Ovary (tissue), 7 donors: ENCODE measurements at regions not wholly inside any gene's neighbourhood (a gene's known extent, or its start where the extent isn't known, plus 50 kb on each side); places are given as distances from the start of the nearest gene placed in this dataset.

Experiments used
- DNase-seq, 5 donors: peaks; one replicate each; pipeline ENCODE4 v3.0.0-alpha.2; 2019 to 2020
- H3K27ac ChIP-seq, 2 donors: fragments of 200-600 bp; one replicate each; pipeline versions ENCODE4 v1.5.1 to v1.8.0; 2019 to 2022
- H3K27me3 ChIP-seq: fragments of 200-600 bp; one replicate; pipeline ENCODE4 v1.8.0; 2022
- H3K36me3 ChIP-seq: fragments of 200-600 bp; sonication (generic); one replicate; pipeline ENCODE4 v1.5.1; 2019
- H3K4me1 ChIP-seq: one replicate; pipeline ENCODE4 v1.8.1; 2013; ENCODE audit warnings: mild to moderate bottlenecking, moderate library complexity; ENCODE audit not compliant: insufficient read depth
- H3K4me3 ChIP-seq: fragments of 200-600 bp; sonication (generic); one replicate; pipeline ENCODE4 v1.5.1; 2017
- H3K9me3 ChIP-seq, 2 donors: fragments of 200-600 bp in 1 of 2; sonication (generic) in 1 of 2; one replicate each; pipeline versions ENCODE4 v1.5.1 to v1.8.1; 2013 to 2019; ENCODE audit warnings: mild to moderate bottlenecking in 1 of 2, moderate library complexity in 1 of 2
- EP300 ChIP-seq: sonication (generic); formaldehyde crosslinking; IDR thresholded peaks from one replicate; pipeline ENCODE4 v1.6.1; 2017; ENCODE audit warnings: antibody characterized with exemption
- POLR2A ChIP-seq: fragments of 450-650 bp; IDR thresholded peaks from one replicate; pipeline ENCODE4 v1.6.1; 2017; ENCODE audit warnings: antibody characterized with exemption, mild to moderate bottlenecking, moderate library complexity
- WGBS, 3 donors: extraction: QIAGEN DNeasy Blood & Tissue Kit in 1 of 3; methylation state at CpG; one replicate each; pipeline versions ENCODE4 v1.1.5 to v1.1.7; 2013 to 2017; 5-methylcytosine and 5-hydroxymethylcytosine counted together
- intact Hi-C, 4 donors: fragments of 100-400 bp; cut with DNase I; formaldehyde crosslinking; loops; one replicate each; pipeline versions ENCODE4 v1.11.0 to v1.15.1; 2022 to 2023
- TF ChIP-seq, protein P1 (sequence below), 3 donors: fragments of 450-650 bp in 2 of 3; fragments of 200-600 bp in 1 of 3; IDR thresholded peaks; one replicate each; pipeline versions ENCODE4 v1.5.1 to v1.8.0; 2016 to 2022; ENCODE audit warnings: antibody characterized with exemption in 3 of 3, mild to moderate bottlenecking in 1 of 3
- donor health status: DM: no; HTN: no; CAD: no; lungs with moderate emphysema.
- donor health status: DM: no; HTN: no; CAD: no.
- donor health status: Bipolar disorder and iron deficiency.
- donor health status: DM: no; HTN: no; CAD: no.
- donor health status: DM: yes; HTN: yes; CAD: no.

DNA sequence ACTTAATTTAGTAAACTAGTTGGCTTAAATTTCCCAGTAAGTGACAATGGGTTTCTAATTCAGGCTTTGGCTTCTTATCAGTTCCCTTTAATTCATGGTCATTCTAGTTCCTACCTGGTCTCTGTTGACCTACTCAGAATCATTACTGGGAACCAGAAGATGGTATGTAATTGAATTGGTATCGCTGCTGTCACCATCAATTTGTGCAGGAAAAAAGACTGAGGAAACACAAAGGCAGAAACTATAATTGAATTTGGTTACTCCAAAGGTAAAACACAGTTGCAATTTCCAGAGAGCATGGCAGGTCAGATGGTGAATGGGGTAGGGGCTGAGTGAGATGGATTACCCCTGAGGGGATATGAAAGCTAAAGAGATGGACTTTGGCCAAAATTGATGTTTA, 226.5 kb upstream of the GAP43 start:
- H3K4me3 ChIP-seq = no peak overlapping the region
- TF ChIP-seq POLR2A = no peak
- no peak for TF ChIP-seq EP300
- TF ChIP-seq, protein P1, sequence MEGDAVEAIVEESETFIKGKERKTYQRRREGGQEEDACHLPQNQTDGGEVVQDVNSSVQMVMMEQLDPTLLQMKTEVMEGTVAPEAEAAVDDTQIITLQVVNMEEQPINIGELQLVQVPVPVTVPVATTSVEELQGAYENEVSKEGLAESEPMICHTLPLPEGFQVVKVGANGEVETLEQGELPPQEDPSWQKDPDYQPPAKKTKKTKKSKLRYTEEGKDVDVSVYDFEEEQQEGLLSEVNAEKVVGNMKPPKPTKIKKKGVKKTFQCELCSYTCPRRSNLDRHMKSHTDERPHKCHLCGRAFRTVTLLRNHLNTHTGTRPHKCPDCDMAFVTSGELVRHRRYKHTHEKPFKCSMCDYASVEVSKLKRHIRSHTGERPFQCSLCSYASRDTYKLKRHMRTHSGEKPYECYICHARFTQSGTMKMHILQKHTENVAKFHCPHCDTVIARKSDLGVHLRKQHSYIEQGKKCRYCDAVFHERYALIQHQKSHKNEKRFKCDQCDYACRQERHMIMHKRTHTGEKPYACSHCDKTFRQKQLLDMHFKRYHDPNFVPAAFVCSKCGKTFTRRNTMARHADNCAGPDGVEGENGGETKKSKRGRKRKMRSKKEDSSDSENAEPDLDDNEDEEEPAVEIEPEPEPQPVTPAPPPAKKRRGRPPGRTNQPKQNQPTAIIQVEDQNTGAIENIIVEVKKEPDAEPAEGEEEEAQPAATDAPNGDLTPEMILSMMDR (IDR thresholded peaks at IDR 0.05) = no peak
- peaks cover 5% of the 10 kb centered on the region for H3K4me1 ChIP-seq
- 98 to 100% (median 100%) methylated on average over 1 of the region's 1 CpG for WGBS, 3 donors
- H3K9me3 ChIP-seq = no peaks in the 10 kb centered on the region
- H3K27ac ChIP-seq = no peak overlapping the region
- no peak for DNase-seq
- intact Hi-C loops = loop anchor here in 1 of 4 donors (10.0 kb wide), 1 partner anchor 152 kb away; no protein-coding TSS in a partner anchor
- no peaks in the 10 kb centered on the region for H3K36me3 ChIP-seq
- H3K27me3 ChIP-seq = no peaks in the 10 kb centered on the region

DNA sequence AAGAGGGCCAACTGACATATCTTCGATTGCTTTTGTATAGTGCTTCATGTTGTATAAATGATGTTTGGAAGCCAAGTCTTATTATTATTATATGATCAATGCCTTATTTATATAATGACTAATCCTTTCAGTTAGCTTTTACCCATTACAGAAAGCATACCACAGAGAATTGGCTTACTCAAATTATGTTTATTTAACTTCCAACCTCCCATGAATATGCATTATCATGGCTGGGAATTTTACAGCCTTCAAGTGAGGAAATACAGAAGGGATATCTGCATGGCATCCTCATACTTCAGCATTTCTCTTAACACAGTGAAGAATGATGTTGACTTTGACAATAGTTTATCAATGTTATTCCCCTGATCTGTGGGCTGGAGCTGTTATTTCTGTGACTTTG, 225.9 kb upstream of the GAP43 start:
- no peak for DNase-seq
- H3K4me3 ChIP-seq = no peak overlapping the region
- intact Hi-C loops = loop anchor here in 1 of 4 donors (10.0 kb wide), 1 partner anchor 153 kb away; no protein-coding TSS in a partner anchor
- no peak overlapping the region for H3K27ac ChIP-seq
- 96% methylated on average over 1 of the region's 1 CpG for WGBS, 3 donors
- H3K4me1 ChIP-seq = peaks cover 5% of the 10 kb centered on the region
- H3K36me3 ChIP-seq = no peaks in the 10 kb centered on the region
- H3K9me3 ChIP-seq = no peaks in the 10 kb centered on the region
- no peaks in the 10 kb centered on the region for H3K27me3 ChIP-seq
- TF ChIP-seq EP300 (no peak), POLR2A (no peak)
- TF ChIP-seq, protein P1 (IDR thresholded peaks at IDR 0.05) = no peak

DNA sequence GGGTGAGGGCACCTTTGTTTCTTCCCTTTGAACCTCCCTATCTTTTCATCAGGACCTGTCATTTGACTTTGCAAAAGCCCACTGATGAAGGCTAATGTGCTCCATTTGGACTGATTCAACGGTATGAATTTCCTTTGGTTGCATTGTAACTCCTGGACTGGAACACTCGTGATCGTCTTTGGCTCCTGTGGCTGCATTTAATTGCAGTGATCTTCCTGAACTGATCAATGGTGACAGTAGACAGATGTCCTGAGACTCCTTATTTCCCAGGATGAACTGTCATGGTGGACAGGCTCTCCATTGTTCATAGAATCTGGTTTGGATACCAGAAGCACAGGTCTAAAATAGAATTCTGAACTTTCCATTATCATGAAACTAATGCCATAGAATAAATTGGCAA, 224.8 kb upstream of the GAP43 start:
- WGBS, 3 donors = 92 to 99% (median 98%) methylated on average over 3 of the region's 3 CpGs
- no peaks in the 10 kb centered on the region for H3K9me3 ChIP-seq
- TF ChIP-seq, protein P1 (IDR thresholded peaks at IDR 0.05) = no peak
- TF ChIP-seq EP300 (no peak), POLR2A (no peak)
- DNase-seq = no peak
- H3K4me3 ChIP-seq = no peak overlapping the region
- intact Hi-C loops = loop anchor here in 1 of 4 donors (10.0 kb wide), 1 partner anchor 154 kb away; no protein-coding TSS in a partner anchor
- no peak overlapping the region for H3K27ac ChIP-seq
- H3K36me3 ChIP-seq = no peaks in the 10 kb centered on the region
- H3K4me1 ChIP-seq = peaks cover 5% of the 10 kb centered on the region
- no peaks in the 10 kb centered on the region for H3K27me3 ChIP-seq

DNA sequence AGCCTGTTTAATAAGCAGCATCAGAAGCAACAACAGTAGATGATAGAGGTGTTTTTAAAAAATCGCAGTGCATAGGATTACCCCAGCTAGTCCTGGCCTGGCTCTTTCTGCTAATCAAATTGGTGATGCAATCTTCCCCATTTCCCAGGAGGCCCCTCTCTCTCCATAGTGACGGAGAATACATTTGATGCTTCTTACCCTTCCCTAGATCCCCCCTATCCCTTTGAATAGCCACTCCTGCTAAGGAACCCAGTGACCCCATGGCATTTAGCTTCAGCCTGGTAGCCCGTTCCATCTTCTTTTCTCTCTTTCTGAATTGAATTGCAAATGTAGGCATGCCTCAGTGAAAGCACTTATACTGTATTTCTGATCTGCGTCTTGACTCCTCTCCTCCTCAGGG, 223.6 kb upstream of the GAP43 start:
- H3K4me3 ChIP-seq = no peak overlapping the region
- H3K27ac ChIP-seq = no peak overlapping the region

More for the DNA sequence above, 223.6 kb upstream of the GAP43 start:
- Histone ChIP-seq H3K9me3 (no peaks in the 10 kb centered on the region), H3K4me1 (peaks cover 5% of the 10 kb centered on the region), H3K27me3 (no peaks in the 10 kb centered on the region), H3K36me3 (no peaks in the 10 kb centered on the region)
- intact Hi-C loops = loop anchor here in 1 of 4 donors (10.0 kb wide), 1 partner anchor 155 kb away; no protein-coding TSS in a partner anchor
- TF ChIP-seq EP300 (no peak), POLR2A (no peak)
- TF ChIP-seq, protein P1 (IDR thresholded peaks at IDR 0.05) = no peak
- WGBS, 3 donors = 94 to 97% (median 96%) methylated on average over 4 of the region's 4 CpGs
- DNase-seq = no peak
